Coronary artery (tissue), 2 donors: ENCODE measurements at regions not wholly inside any gene's neighbourhood (a gene's known extent, or its start where the extent isn't known, plus 50 kb on each side); places are given as distances from the start of the nearest gene placed in this dataset.
"Not testable (repeated sequence)": the region's sequence is repeated elsewhere in the genome, so short reads cannot be mapped to it uniquely, and the experiment has no call there.

ENCODE experiments used
- DNase-seq: peaks from one replicate; pipeline ENCODE4 v3.0.0-alpha.2; 2017; ENCODE audit warnings: low spot score
- H3K27ac ChIP-seq, 2 donors: fragments of 200-600 bp; sonication (generic); one replicate each; pipeline ENCODE4 v1.5.1; 2016 to 2019
- H3K4me3 ChIP-seq: fragments of 200-600 bp; sonication (generic); 2 replicates; pipeline ENCODE4 v1.5.1; 2016; ENCODE audit warnings: mild to moderate bottlenecking, moderate library complexity
- CTCF ChIP-seq: fragments of 200-600 bp; sonication (generic); IDR thresholded peaks from one replicate; pipeline ENCODE4 v1.5.1; 2019; ENCODE audit warnings: antibody characterized with exemption

GRCh38 chr3:20539666-20540065 is 353.7 kb upstream of the SGO1 start:
- no peak for TF ChIP-seq CTCF
- Histone ChIP-seq H3K27ac (no peak overlapping the region), H3K4me3 (no peak overlapping the region)
- no peak for DNase-seq

- H3K4me3 ChIP-seq, result no peak overlapping the region
- no peak overlapping the region for H3K27ac ChIP-seq
- no peak for TF ChIP-seq CTCF
- DNase-seq, result no peak
Observed at GRCh38 chr3:20537234-20537633, 351.2 kb upstream of the SGO1 start.

- Histone ChIP-seq H3K27ac (no peak overlapping the region), H3K4me3 (no peak overlapping the region)
- DNase-seq, result no peak
- TF ChIP-seq CTCF, result no peak
Observed at GRCh38 chr3:20529911-20530310, 343.9 kb upstream of the SGO1 start.

GRCh38 chr3:20528180-20528770 is 342.3 kb upstream of the SGO1 start:
- no peak for DNase-seq
- TF ChIP-seq CTCF, result no peak
- Histone ChIP-seq H3K27ac (no peak overlapping the region), H3K4me3 (no peak overlapping the region)

- DNase-seq, result no peak
- Histone ChIP-seq H3K4me3 (no peak overlapping the region), H3K27ac (no peak overlapping the region)
- TF ChIP-seq CTCF, result no peak
Observed at GRCh38 chr3:20527368-20527767, 341.4 kb upstream of the SGO1 start.

- no peak overlapping the region for H3K27ac ChIP-seq
- no peak for DNase-seq
- H3K4me3 ChIP-seq, result no peak overlapping the region
- TF ChIP-seq CTCF, result no peak
Observed at GRCh38 chr3:20524328-20524727, 338.3 kb upstream of the SGO1 start.

- TF ChIP-seq CTCF, result no peak
- DNase-seq, result no peak
- no peak overlapping the region for H3K27ac ChIP-seq
- no peak overlapping the region for H3K4me3 ChIP-seq
Observed at GRCh38 chr3:20523293-20523692, 337.3 kb upstream of the SGO1 start.

- not testable (repeated sequence) for H3K27ac ChIP-seq, H3K4me3 ChIP-seq, DNase-seq
Observed at GRCh38 chr3:20517316-20517715, 331.3 kb upstream of the SGO1 start.
